PFSK-1 (cell line): ENCODE measurements at regions not wholly inside any gene's neighbourhood (a gene's known extent, or its start where the extent isn't known, plus 50 kb on each side); places are given as distances from the start of the nearest gene placed in this dataset.

ENCODE experiments used
- FOXP2 ChIP-seq: optimal IDR thresholded peaks from 2 replicates; pipeline ENCODE3; 2011; ENCODE audit warnings: borderline replicate concordance, control low read depth, inconsistent platforms; ENCODE audit not compliant: insufficient read depth; ENCODE audit errors: extremely low read length, extremely low read depth
- POLR2AphosphoS5 ChIP-seq: IDR thresholded peaks from 2 replicates; pipeline ENCODE4 v1.6.1; 2012; ENCODE audit warnings: low read depth, mild to moderate bottlenecking, control low read depth, low read length, moderate library complexity
- REST ChIP-seq, 2 experiments: IDR thresholded peaks; 2 replicates each; pipeline versions ENCODE4 v1.6.1 to v1.8.0; 2011 to 2012; ENCODE audit warnings: low read depth in 2 of 2, low read length in 2 of 2, control low read depth in 1 of 2, inconsistent platforms in 1 of 2, mild to moderate bottlenecking in 1 of 2, moderate library complexity in 1 of 2; ENCODE audit not compliant: insufficient read depth in 1 of 2
- SIN3A ChIP-seq: IDR thresholded peaks from 2 replicates; pipeline ENCODE4 v1.6.1; 2012; ENCODE audit warnings: mild to moderate bottlenecking, low read length, moderate library complexity, borderline replicate concordance; ENCODE audit not compliant: insufficient read depth
- TAF1 ChIP-seq: IDR thresholded peaks from 2 replicates; pipeline ENCODE4 v1.6.1; 2012; ENCODE audit warnings: low read length, control low read depth, borderline replicate concordance; ENCODE audit not compliant: insufficient read depth

- no peak for TF ChIP-seq FOXP2
- no peak for TF ChIP-seq POLR2AphosphoS5
- no peak for TF ChIP-seq REST (IDR thresholded peaks at IDR 0.05; ENCODE audit: insufficient read depth in 1 of 2, low read depth in 2 of 2, low read length in 2 of 2)
- TF ChIP-seq TAF1, result no peak
- no peak for TF ChIP-seq SIN3A
Observed at GRCh38 chr10:10878963-10879362, 138.7 kb upstream of the CELF2 start.

- TF ChIP-seq TAF1 (no peak), FOXP2 (no peak), SIN3A (no peak), REST (IDR thresholded peaks at IDR 0.05; ENCODE audit: insufficient read depth in 1 of 2, low read depth in 2 of 2, low read length in 2 of 2) (no peak), POLR2AphosphoS5 (no peak)
Observed at GRCh38 chr10:10881117-10881813, 136.4 kb upstream of the CELF2 start.

- TF ChIP-seq SIN3A, result no peak
- TF ChIP-seq FOXP2, result no peak
- TF ChIP-seq REST (IDR thresholded peaks at IDR 0.05; ENCODE audit: insufficient read depth in 1 of 2, low read depth in 2 of 2, low read length in 2 of 2), result no peak
- TF ChIP-seq POLR2AphosphoS5, result no peak
- TF ChIP-seq TAF1, result no peak
Observed at GRCh38 chr10:10883737-10884136, 133.9 kb upstream of the CELF2 start.

- no peak for TF ChIP-seq POLR2AphosphoS5
- TF ChIP-seq SIN3A, result no peak
- TF ChIP-seq REST (IDR thresholded peaks at IDR 0.05; ENCODE audit: insufficient read depth in 1 of 2, low read depth in 2 of 2, low read length in 2 of 2), result no peak
- no peak for TF ChIP-seq FOXP2
- no peak for TF ChIP-seq TAF1
Observed at GRCh38 chr10:10886861-10887531, 130.7 kb upstream of the CELF2 start.
